SK-N-MC (cell line): ENCODE measurements at regions not wholly inside any gene's neighbourhood (a gene's known extent, or its start where the extent isn't known, plus 50 kb on each side); places are given as distances from the start of the nearest gene placed in this dataset.

Experiments
- DNase-seq: peaks from one replicate; pipeline ENCODE4 v3.0.0-alpha.2; 2011; ENCODE audit warnings: low read depth, low spot score
- H3K27ac ChIP-seq: fragments of 200-600 bp; sonication (generic); 2 replicates; pipeline ENCODE4 v1.5.1; 2016; ENCODE audit warnings: mixed run types
- H3K36me3 ChIP-seq: fragments of 200-600 bp; sonication (generic); 2 replicates; pipeline ENCODE4 v1.6.1; 2017; ENCODE audit warnings: antibody characterized with exemption, low read length, mixed read lengths; ENCODE audit not compliant: insufficient read depth
- H3K4me3 ChIP-seq: fragments of 200-600 bp; sonication (generic); 2 replicates; pipeline ENCODE4 v1.5.1; 2016
- H3K9ac ChIP-seq: fragments of 200-600 bp; sonication (generic); 2 replicates; pipeline ENCODE4 v1.8.0; 2017; ENCODE audit warnings: mixed run types, mixed read lengths; ENCODE audit not compliant: insufficient read length
- H3K9me3 ChIP-seq: fragments of 200-600 bp; sonication (generic); 2 replicates; pipeline ENCODE4 v1.6.1; 2017; ENCODE audit warnings: low read depth, mild to moderate bottlenecking, antibody characterized with exemption, low read length, moderate library complexity, mixed read lengths
- EZH2 ChIP-seq: fragments of 200-600 bp; sonication (generic); IDR thresholded peaks from one replicate; pipeline ENCODE4 v1.6.1; 2017; ENCODE audit warnings: antibody characterized with exemption
- FOXP2 ChIP-seq: optimal IDR thresholded peaks from 2 replicates; pipeline ENCODE3; 2011; ENCODE audit warnings: mild to moderate bottlenecking, moderate library complexity; ENCODE audit not compliant: insufficient read depth; ENCODE audit errors: extremely low read length, control extremely low read depth
- POLR2AphosphoS5 ChIP-seq: IDR thresholded peaks from 2 replicates; pipeline ENCODE4 v1.6.1; 2012; ENCODE audit warnings: mild to moderate bottlenecking, low read depth, low read length, borderline replicate concordance

- no peaks in the 10 kb centered on the region for H3K9me3 ChIP-seq
- no peaks in the 10 kb centered on the region for H3K36me3 ChIP-seq
- H3K27ac ChIP-seq: no peak overlapping the region
- no peak overlapping the region for H3K4me3 ChIP-seq
- no peak for DNase-seq
- no peak overlapping the region for H3K9ac ChIP-seq
- TF ChIP-seq EZH2 (no peak), POLR2AphosphoS5 (no peak), FOXP2 (no peak)
Observed at GRCh38 chr6:168155821-168156741, 77.1 kb upstream of the FRMD1 start.

GRCh38 chr6:168155193-168155592 lies 76.2 kb upstream of the FRMD1 start:
- TF ChIP-seq EZH2 (no peak), POLR2AphosphoS5 (no peak), FOXP2 (no peak)
- no peak for DNase-seq
- H3K36me3 ChIP-seq: no peaks in the 10 kb centered on the region
- H3K9ac ChIP-seq: no peak overlapping the region
- H3K27ac ChIP-seq: no peak overlapping the region
- H3K4me3 ChIP-seq: no peak overlapping the region
- H3K9me3 ChIP-seq: no peaks in the 10 kb centered on the region

DNA sequence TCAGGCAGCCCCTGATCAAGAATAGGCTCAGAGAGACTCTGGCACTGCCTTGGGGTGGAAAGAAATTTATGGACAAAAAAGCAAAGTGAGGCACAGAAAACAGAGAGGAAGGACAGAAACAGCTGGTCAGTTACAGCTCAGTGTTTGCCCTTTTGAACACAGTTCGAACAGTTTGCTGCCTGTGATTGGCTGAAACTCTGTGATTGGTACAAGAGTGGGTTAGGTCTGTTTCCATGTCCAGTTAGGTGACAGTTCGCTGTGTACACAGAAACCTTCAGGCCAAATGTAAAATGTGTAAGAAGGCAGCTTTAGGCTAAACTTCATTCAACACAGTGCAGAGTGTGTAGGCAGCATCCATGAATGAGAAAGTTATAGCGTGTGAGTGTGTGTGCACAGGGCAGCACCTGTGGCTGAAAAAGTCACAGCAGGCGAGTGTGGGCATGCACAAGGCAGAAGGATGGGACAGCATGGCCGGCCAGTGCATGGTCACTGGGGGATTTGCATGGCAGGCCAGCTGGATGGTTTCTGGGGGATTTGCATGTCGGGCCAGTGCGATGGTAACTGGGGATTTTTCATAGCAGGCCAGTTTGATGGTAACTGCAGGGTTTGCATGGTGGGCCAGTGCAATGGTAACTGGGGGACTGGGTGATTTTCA lies 75.4 kb upstream of the FRMD1 start:
- no peaks in the 10 kb centered on the region for H3K9me3 ChIP-seq
- TF ChIP-seq POLR2AphosphoS5: no peak
- TF ChIP-seq EZH2: no peak
- DNase-seq: no peak
- H3K27ac ChIP-seq: no peak overlapping the region
- H3K4me3 ChIP-seq: no peak overlapping the region
- H3K9ac ChIP-seq: no peak overlapping the region
- no peaks in the 10 kb centered on the region for H3K36me3 ChIP-seq

DNA sequence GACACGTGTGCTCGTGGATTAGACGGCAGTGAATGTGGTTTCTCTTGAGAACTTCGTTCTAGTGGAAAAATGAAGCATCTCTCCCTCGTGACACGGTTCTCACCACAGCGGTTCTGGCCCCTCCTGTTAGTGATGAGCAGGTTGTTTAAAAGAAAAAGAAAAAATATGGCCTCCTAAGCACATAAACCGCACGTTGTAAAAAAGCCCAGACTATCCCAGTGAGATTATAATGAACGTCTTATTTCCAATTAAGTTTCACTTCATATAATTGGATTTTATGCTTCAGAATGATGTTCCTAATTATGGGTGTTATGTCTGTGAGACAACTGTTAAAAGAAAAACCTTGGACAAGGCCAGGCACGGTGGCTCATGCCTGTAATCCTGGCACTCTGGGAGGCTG lies 74.5 kb upstream of the FRMD1 start:
- Histone ChIP-seq H3K9me3 (no peaks in the 10 kb centered on the region), H3K36me3 (no peaks in the 10 kb centered on the region), H3K4me3 (no peak overlapping the region), H3K27ac (no peak overlapping the region), H3K9ac (no peak overlapping the region)
- no peak for DNase-seq
- no peak for TF ChIP-seq EZH2
- no peak for TF ChIP-seq FOXP2
- no peak for TF ChIP-seq POLR2AphosphoS5

- Histone ChIP-seq H3K27ac (no peak overlapping the region), H3K36me3 (no peaks in the 10 kb centered on the region), H3K9ac (no peak overlapping the region), H3K9me3 (no peaks in the 10 kb centered on the region), H3K4me3 (no peak overlapping the region)
- no peak for DNase-seq
- TF ChIP-seq POLR2AphosphoS5 (no peak), FOXP2 (no peak), EZH2 (no peak)
Observed at GRCh38 chr6:168152980-168153379, 74.0 kb upstream of the FRMD1 start.

- DNase-seq: no peak
- TF ChIP-seq EZH2 (no peak), POLR2AphosphoS5 (no peak)
- H3K9ac ChIP-seq: no peak overlapping the region
- no peak overlapping the region for H3K27ac ChIP-seq
- no peak overlapping the region for H3K4me3 ChIP-seq
- no peaks in the 10 kb centered on the region for H3K9me3 ChIP-seq
- H3K36me3 ChIP-seq: no peaks in the 10 kb centered on the region
Observed at GRCh38 chr6:168152306-168152963, 73.4 kb upstream of the FRMD1 start.

DNA sequence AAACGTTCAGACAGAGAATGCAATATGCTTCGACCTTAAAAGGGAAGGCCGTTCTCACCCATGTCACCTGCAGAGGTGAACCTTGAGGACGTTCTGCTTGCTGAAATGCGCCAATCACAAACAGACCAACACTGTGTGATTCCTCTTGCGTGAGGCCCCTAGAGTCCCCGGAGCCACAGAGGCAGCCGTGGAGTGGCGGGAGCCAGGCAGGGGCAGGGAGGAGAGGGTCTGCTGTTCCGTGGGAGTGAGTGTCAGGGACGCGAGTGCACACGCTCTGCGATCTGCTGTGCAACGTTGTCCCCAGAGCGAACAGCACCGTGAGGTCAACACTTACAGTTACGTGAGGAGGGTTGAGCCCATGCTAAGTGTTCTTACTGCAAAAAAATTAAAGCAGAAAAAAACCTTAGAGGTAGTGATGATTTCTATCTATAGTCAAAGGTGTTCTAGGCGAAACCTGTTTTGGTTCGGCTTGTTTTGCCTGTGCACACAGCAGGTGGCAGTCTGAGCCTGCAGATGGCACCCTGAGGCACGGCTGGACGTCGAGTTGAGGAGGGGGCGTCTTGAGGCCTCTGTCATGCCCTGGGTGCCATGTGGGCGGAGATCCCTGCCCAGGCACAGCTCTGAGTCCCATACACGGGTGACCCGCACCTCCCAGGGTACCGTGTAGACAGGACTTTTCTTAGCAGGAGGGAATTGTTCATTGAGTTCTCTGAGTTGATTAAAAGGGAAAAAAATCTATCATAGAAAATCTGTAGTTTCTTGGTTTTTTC lies 71.7 kb upstream of the FRMD1 start:
- no peaks in the 10 kb centered on the region for H3K36me3 ChIP-seq
- no peaks in the 10 kb centered on the region for H3K9me3 ChIP-seq
- no peak for DNase-seq
- H3K9ac ChIP-seq: no peak overlapping the region
- no peak for TF ChIP-seq FOXP2
- TF ChIP-seq EZH2: no peak
- TF ChIP-seq POLR2AphosphoS5: no peak
- H3K27ac ChIP-seq: no peak overlapping the region
- no peak overlapping the region for H3K4me3 ChIP-seq

- Histone ChIP-seq H3K36me3 (no peaks in the 10 kb centered on the region), H3K9ac (no peak overlapping the region)
- TF ChIP-seq FOXP2: no peak
- TF ChIP-seq POLR2AphosphoS5: no peak
- TF ChIP-seq EZH2: no peak
Observed at GRCh38 chr6:168149015-168149414, 70.0 kb upstream of the FRMD1 start.

More at GRCh38 chr6:168149015-168149414, 70.0 kb upstream of the FRMD1 start:
- H3K27ac ChIP-seq: no peak overlapping the region
- no peaks in the 10 kb centered on the region for H3K9me3 ChIP-seq
- DNase-seq: no peak
- H3K4me3 ChIP-seq: no peak overlapping the region
